K562 (cell line): ENCODE measurements at regions not wholly inside any gene's neighbourhood (a gene's known extent, or its start where the extent isn't known, plus 50 kb on each side); places are given as distances from the start of the nearest gene placed in this dataset.

Experiments
- ATAC-seq: fragments of 200-7000 bp; cut with Tn5 transposase; 3 replicates; pipeline ENCODE4 v1.9.1; 2020; ENCODE audit warnings: moderate library complexity
- BruUV-seq: library from RNA; stranded (reverse); fragments of 400-500 nt; replicated peaks from 2 replicates; lab custom pipeline; 2021; lab: Mats Ljungman, UMichigan
- CTCF ChIA-PET: fragments of 300-600 bp; formaldehyde crosslinking; extraction: SDS; loops from one replicate; lab custom pipeline; 2021; ENCODE audit warnings: low intra/inter-chr PET ratio; lab: Yijun Ruan, JAX
- POLR2A ChIA-PET: fragments of 300-600, 350-650 bp; sonication (Branson Sonifier 250); formaldehyde crosslinking; extraction: SDS; loops from one replicate; lab custom pipeline; 2021; ENCODE audit warnings: antibody characterized with exemption, inconsistent platforms; lab: Yijun Ruan, JAX
- DNase-seq, 4 experiments: peaks; one replicate each; pipeline versions ENCODE4 v3.0.0 to v3.0.0-alpha.2; 2011 to 2018; ENCODE audit warnings: low spot score in 3 of 4, mixed read lengths in 3 of 4; ENCODE audit errors: extremely low read depth in 1 of 4
- FAIRE-seq: peaks from 2 replicates; lab custom pipeline; 2011; peaks lifted over from hg19 to GRCh38; lab: Jason Lieb, UNC
- H2AFZ ChIP-seq: 2 replicates; pipeline ENCODE4 v1.6.0; 2011; ENCODE audit warnings: low read depth, low read length, control low read depth, inconsistent platforms
- H3K27ac ChIP-seq: fragments of 200-600 bp; 3 replicates; pipeline ENCODE4 v1.8.0; 2011; ENCODE audit warnings: low read depth, mild to moderate bottlenecking, control low read depth, inconsistent platforms, low read length, moderate library complexity, mixed read lengths; ENCODE audit errors: extremely low read depth
- H3K27me3 ChIP-seq, 2 experiments: fragments of 300-600 bp in 1 of 2; 2 replicates in 1 of 2; 3 replicates in 1 of 2; pipeline versions ENCODE4 v1.6.0 to v1.8.0; 2011; ENCODE audit warnings: inconsistent platforms in 2 of 2, low read length in 2 of 2, mild to moderate bottlenecking in 1 of 2, mixed read lengths in 1 of 2, moderate library complexity in 1 of 2; ENCODE audit not compliant: control insufficient read depth in 2 of 2, insufficient read depth in 2 of 2
- H3K36me3 ChIP-seq: fragments of 300-600 bp; 3 replicates; pipeline ENCODE4 v1.8.0; 2011; ENCODE audit warnings: mild to moderate bottlenecking, low read length, inconsistent platforms; ENCODE audit not compliant: control insufficient read depth, insufficient read depth
- H3K4me1 ChIP-seq, 2 experiments: fragments of 200-600 bp in 1 of 2; replicated peaks in 1 of 2; 2 replicates in 1 of 2; 3 replicates in 1 of 2; pipeline versions ENCODE4 v1.5.1 to v1.8.0; 2011; ENCODE audit warnings: inconsistent platforms in 2 of 2, low read length in 2 of 2, mild to moderate bottlenecking in 1 of 2, mixed read lengths in 1 of 2, moderate library complexity in 1 of 2; ENCODE audit not compliant: control insufficient read depth in 2 of 2, insufficient read depth in 2 of 2
- H3K4me2 ChIP-seq: 2 replicates; pipeline ENCODE4 v1.6.1; 2011; ENCODE audit warnings: low read length, control low read depth, inconsistent platforms, mixed read lengths; ENCODE audit not compliant: insufficient read depth
- H3K4me3 ChIP-seq: fragments of 200-600 bp; sonication (generic), shearing (Covaris generic); 2 replicates; pipeline ENCODE4 v1.5.1; 2016; ENCODE audit warnings: control low read depth, inconsistent platforms
- H3K79me2 ChIP-seq: fragments of 200-600 bp; 3 replicates; pipeline ENCODE4 v1.8.0; 2011; ENCODE audit warnings: low read length, inconsistent platforms; ENCODE audit not compliant: control insufficient read depth, insufficient read depth
- H3K9ac ChIP-seq, 2 experiments: 2 replicates each; pipeline versions ENCODE4 v1.6.0 to v1.6.1; 2011; ENCODE audit warnings: low read depth in 2 of 2, low read length in 2 of 2, control low read depth in 1 of 2, inconsistent platforms in 1 of 2, mild to moderate bottlenecking in 1 of 2, mixed read lengths in 1 of 2; ENCODE audit not compliant: insufficient read depth in 1 of 2
- H3K9me1 ChIP-seq: one replicate; pipeline ENCODE4 v1.6.0; 2011; ENCODE audit warnings: inconsistent platforms, mild to moderate bottlenecking, low read length, moderate library complexity; ENCODE audit not compliant: control insufficient read depth, insufficient read depth
- H3K9me3 ChIP-seq: replicated peaks from 2 replicates; pipeline ENCODE4 v1.5.1; 2011; ENCODE audit warnings: low read depth, low read length, inconsistent platforms; ENCODE audit not compliant: control insufficient read depth, insufficient read depth
- H4K20me1 ChIP-seq: replicated peaks from 2 replicates; pipeline ENCODE4 v1.6.1; 2011; ENCODE audit warnings: low read length, inconsistent platforms, mixed read lengths; ENCODE audit not compliant: control insufficient read depth, insufficient read depth
- CREM ChIP-seq: IDR thresholded peaks from 2 replicates; pipeline ENCODE4 v1.6.1; 2014; ENCODE audit warnings: antibody characterized with exemption, low read depth
- HMG20B ChIP-seq: fragments of 250-450 bp; sonication (Bioruptor Pico); IDR thresholded peaks from 2 replicates; pipeline ENCODE4 v1.5.0; 2021; ENCODE audit warnings: mild to moderate bottlenecking
- MTA2 ChIP-seq: fragments of 450-650 bp; IDR thresholded peaks from 2 replicates; pipeline ENCODE4 v1.6.1; 2016; ENCODE audit warnings: low read depth
- RBM17 ChIP-seq: fragments of 200-400 bp; formaldehyde crosslinking; IDR thresholded peaks from 2 replicates; pipeline ENCODE4 v1.6.1; 2017; ENCODE audit warnings: low read depth, mild to moderate bottlenecking, low read length, borderline replicate concordance
- RUNX1 ChIP-seq: sonication (generic); IDR thresholded peaks from 2 replicates; pipeline ENCODE4 v1.6.1; 2016; ENCODE audit warnings: antibody characterized with exemption, low read depth
- TBL1XR1 ChIP-seq, 2 experiments: IDR thresholded peaks; 2 replicates each; pipeline ENCODE4 v1.6.1; 2012; ENCODE audit warnings: improper control_type of control experiment in 2 of 2, low read length in 2 of 2, mild to moderate bottlenecking in 1 of 2
- ZNF217 ChIP-seq: sonication (generic); formaldehyde crosslinking; IDR thresholded peaks from 2 replicates; pipeline ENCODE4 v1.8.0; 2022; ENCODE audit warnings: mild to moderate bottlenecking, missing genetic modification reagents
- ZNF282 ChIP-seq: sonication (generic); formaldehyde crosslinking; IDR thresholded peaks from 2 replicates; pipeline ENCODE4 v1.8.1; 2023; ENCODE audit warnings: missing genetic modification reagents
- WGBS: fragments of 100-300 bp; shearing (Covaris generic); methylation state at CpG from one replicate; pipeline ENCODE4 v1.1.6; 2016; ENCODE audit warnings: low coverage, mixed read lengths; ENCODE audit not compliant: insufficient coverage; ENCODE audit errors: missing lambda C conversion rate; 5-methylcytosine and 5-hydroxymethylcytosine counted together
- in situ Hi-C: fragments of 300-500 bp; cut with MboI; formaldehyde crosslinking; loops from 4 replicates; pipeline ENCODE4 v1.15.0; 2018; ENCODE audit warnings: inconsistent platforms, mixed read lengths
- intact Hi-C: fragments of 100-400 bp; cut with micrococcal nuclease; formaldehyde crosslinking; loops from 2 replicates; pipeline ENCODE4 v1.14.2; 2022
- TF ChIP-seq, protein P1 (sequence below): sonication (generic); formaldehyde crosslinking; IDR thresholded peaks from 2 replicates; pipeline ENCODE4 v1.4.0; 2020; ENCODE audit warnings: mild to moderate bottlenecking, missing genetic modification reagents
- TF ChIP-seq, protein P2 (sequence below), 2 experiments: fragments of 150-350 bp in 1 of 2; IDR thresholded peaks; 2 replicates each; pipeline ENCODE4 v1.6.1; 2012 to 2016; ENCODE audit warnings: low read depth in 2 of 2, low read length in 2 of 2, mild to moderate bottlenecking in 1 of 2, moderate library complexity in 1 of 2
- TF ChIP-seq, protein P3 (sequence below): sonication (generic); formaldehyde crosslinking; IDR thresholded peaks from 2 replicates; pipeline ENCODE4 v1.8.0; 2022; ENCODE audit warnings: mild to moderate bottlenecking, missing genetic modification reagents
- TF ChIP-seq, protein P4 (sequence below): sonication (generic); formaldehyde crosslinking; IDR thresholded peaks from 2 replicates; pipeline ENCODE4 v1.8.1; 2022; ENCODE audit warnings: missing genetic modification reagents

DNA sequence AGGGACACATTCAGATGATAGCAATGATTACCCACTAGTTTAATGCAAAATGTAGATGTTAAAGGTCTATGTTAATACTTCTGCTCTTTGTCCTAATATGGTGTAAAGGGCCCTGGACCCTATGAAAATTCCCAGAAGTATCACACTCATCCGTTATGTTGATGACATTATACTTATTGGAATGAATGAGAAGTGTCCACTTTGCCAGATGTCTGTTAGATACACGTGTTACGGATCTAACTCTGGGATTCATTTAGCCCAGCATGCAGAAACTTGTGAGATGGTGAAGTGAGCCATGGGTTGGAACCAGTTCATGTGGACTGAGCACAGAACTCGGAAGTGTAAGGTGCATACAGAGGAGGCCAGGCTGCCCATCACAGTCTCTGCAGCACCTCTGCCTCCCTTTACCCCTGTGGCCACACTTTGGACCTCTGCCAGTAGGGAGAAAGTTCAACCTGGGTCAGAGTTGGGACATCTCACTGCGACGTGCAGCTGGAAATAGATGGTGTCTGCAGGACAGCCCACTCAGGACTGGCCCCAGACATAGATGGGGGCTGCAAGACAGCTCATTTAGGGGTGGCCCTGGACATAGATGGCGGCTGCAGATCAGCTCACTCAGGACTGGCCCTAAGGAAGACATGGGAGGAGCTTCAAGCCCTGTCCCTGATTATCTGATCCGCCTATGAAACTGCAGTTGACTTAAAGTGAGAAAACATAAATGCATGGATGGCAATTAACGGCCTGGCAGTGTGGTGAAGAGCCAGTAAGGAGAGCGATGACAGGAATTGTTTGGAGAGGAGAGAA, 71.2 kb upstream of the THBS2 start:
- 0% methylated on average over 10 of the region's 10 CpGs for WGBS
- Histone ChIP-seq H3K27me3 (peaks cover 0 to 11% of the 10 kb centered on the region in 2 experiments; a peak in 2 of 5 replicates), H3K4me2 (no peak overlapping the region), H3K27ac (no peak overlapping the region), H3K36me3 (no peaks in the 10 kb centered on the region), H2AFZ (no peak overlapping the region), H3K9me3 (no peaks in the 10 kb centered on the region), H3K79me2 (no peaks in the 10 kb centered on the region), H3K4me3 (no peak overlapping the region), H4K20me1 (no peaks in the 10 kb centered on the region), H3K9me1 (no peaks in the 10 kb centered on the region), H3K9ac (no peak overlapping the region), H3K4me1 (0 out of 5 replicates have a peak, but pooled peaks cover 0 to 3% of the 10 kb centered on the region in 2 experiments)
- in situ Hi-C loops = no loop called here
- intact Hi-C loops = no loop called here
- no TSS peak for BruUV-seq
- DNase-seq (no peak), ATAC-seq (no peak), FAIRE-seq (no peak)
- POLR2A ChIA-PET = no interaction called here
- TF ChIP-seq, protein P1, sequence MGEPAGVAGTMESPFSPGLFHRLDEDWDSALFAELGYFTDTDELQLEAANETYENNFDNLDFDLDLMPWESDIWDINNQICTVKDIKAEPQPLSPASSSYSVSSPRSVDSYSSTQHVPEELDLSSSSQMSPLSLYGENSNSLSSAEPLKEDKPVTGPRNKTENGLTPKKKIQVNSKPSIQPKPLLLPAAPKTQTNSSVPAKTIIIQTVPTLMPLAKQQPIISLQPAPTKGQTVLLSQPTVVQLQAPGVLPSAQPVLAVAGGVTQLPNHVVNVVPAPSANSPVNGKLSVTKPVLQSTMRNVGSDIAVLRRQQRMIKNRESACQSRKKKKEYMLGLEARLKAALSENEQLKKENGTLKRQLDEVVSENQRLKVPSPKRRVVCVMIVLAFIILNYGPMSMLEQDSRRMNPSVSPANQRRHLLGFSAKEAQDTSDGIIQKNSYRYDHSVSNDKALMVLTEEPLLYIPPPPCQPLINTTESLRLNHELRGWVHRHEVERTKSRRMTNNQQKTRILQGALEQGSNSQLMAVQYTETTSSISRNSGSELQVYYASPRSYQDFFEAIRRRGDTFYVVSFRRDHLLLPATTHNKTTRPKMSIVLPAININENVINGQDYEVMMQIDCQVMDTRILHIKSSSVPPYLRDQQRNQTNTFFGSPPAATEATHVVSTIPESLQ (CRISPR knock-in tag) = no peak
- TF ChIP-seq HMG20B = no peak
- TF ChIP-seq, protein P2, sequence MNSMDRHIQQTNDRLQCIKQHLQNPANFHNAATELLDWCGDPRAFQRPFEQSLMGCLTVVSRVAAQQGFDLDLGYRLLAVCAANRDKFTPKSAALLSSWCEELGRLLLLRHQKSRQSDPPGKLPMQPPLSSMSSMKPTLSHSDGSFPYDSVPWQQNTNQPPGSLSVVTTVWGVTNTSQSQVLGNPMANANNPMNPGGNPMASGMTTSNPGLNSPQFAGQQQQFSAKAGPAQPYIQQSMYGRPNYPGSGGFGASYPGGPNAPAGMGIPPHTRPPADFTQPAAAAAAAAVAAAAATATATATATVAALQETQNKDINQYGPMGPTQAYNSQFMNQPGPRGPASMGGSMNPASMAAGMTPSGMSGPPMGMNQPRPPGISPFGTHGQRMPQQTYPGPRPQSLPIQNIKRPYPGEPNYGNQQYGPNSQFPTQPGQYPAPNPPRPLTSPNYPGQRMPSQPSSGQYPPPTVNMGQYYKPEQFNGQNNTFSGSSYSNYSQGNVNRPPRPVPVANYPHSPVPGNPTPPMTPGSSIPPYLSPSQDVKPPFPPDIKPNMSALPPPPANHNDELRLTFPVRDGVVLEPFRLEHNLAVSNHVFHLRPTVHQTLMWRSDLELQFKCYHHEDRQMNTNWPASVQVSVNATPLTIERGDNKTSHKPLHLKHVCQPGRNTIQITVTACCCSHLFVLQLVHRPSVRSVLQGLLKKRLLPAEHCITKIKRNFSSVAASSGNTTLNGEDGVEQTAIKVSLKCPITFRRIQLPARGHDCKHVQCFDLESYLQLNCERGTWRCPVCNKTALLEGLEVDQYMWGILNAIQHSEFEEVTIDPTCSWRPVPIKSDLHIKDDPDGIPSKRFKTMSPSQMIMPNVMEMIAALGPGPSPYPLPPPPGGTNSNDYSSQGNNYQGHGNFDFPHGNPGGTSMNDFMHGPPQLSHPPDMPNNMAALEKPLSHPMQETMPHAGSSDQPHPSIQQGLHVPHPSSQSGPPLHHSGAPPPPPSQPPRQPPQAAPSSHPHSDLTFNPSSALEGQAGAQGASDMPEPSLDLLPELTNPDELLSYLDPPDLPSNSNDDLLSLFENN (IDR thresholded peaks at IDR 0.05; ENCODE audit: low read depth in 2 of 2, low read length in 2 of 2) = no peak
- TF ChIP-seq CREM = no peak
- TF ChIP-seq MTA2 = no peak
- TF ChIP-seq RUNX1 = no peak
- no peak for TF ChIP-seq RBM17
- TF ChIP-seq, protein P3, sequence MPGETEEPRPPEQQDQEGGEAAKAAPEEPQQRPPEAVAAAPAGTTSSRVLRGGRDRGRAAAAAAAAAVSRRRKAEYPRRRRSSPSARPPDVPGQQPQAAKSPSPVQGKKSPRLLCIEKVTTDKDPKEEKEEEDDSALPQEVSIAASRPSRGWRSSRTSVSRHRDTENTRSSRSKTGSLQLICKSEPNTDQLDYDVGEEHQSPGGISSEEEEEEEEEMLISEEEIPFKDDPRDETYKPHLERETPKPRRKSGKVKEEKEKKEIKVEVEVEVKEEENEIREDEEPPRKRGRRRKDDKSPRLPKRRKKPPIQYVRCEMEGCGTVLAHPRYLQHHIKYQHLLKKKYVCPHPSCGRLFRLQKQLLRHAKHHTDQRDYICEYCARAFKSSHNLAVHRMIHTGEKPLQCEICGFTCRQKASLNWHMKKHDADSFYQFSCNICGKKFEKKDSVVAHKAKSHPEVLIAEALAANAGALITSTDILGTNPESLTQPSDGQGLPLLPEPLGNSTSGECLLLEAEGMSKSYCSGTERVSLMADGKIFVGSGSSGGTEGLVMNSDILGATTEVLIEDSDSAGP (CRISPR knock-in tag) = no peak
- no peak for TF ChIP-seq ZNF217 (CRISPR knock-in tag)
- TF ChIP-seq, protein P4, sequence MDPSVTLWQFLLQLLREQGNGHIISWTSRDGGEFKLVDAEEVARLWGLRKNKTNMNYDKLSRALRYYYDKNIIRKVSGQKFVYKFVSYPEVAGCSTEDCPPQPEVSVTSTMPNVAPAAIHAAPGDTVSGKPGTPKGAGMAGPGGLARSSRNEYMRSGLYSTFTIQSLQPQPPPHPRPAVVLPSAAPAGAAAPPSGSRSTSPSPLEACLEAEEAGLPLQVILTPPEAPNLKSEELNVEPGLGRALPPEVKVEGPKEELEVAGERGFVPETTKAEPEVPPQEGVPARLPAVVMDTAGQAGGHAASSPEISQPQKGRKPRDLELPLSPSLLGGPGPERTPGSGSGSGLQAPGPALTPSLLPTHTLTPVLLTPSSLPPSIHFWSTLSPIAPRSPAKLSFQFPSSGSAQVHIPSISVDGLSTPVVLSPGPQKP = no peak
- no peak for TF ChIP-seq ZNF282 (CRISPR knock-in tag)
- no peak for TF ChIP-seq TBL1XR1 (IDR thresholded peaks at IDR 0.05; ENCODE audit: low read length in 2 of 2)
- CTCF ChIA-PET = no interaction called here
